HEK293 (cell line): ENCODE measurements at regions not wholly inside any gene's neighbourhood (a gene's known extent, or its start where the extent isn't known, plus 50 kb on each side); places are given as distances from the start of the nearest gene placed in this dataset.

ENCODE experiments used
- CTCF ChIA-PET: fragments of 350-600 bp; formaldehyde crosslinking; extraction: SDS; loops from one replicate; lab custom pipeline; 2021; ENCODE audit warnings: antibody characterized with exemption; lab: Yijun Ruan, JAX
- POLR2A ChIA-PET: fragments of 300-600 bp; formaldehyde crosslinking; extraction: SDS; loops from one replicate; lab custom pipeline; 2020; ENCODE audit warnings: antibody characterized with exemption, inconsistent platforms; lab: Yijun Ruan, JAX
- H3K27ac ChIP-seq: fragments of 200-500 bp; sonication (Bioruptor generic); 2 replicates; pipeline ENCODE4 v1.5.1; 2014; ENCODE audit warnings: low read depth, low read length, control low read depth, inconsistent platforms; ENCODE audit errors: extremely low read depth
- H3K36me3 ChIP-seq, 2 experiments: fragments of 200-500 bp in 1 of 2; sonication (Bioruptor generic) in 1 of 2; 1 replicate in 1 of 2; 2 replicates in 1 of 2; pipeline ENCODE4 v1.5.1; 2014 to 2017; ENCODE audit warnings: inconsistent platforms in 2 of 2, low read length in 2 of 2; ENCODE audit not compliant: control insufficient read depth in 2 of 2, insufficient read depth in 1 of 2
- H3K4me1 ChIP-seq: fragments of 200-500 bp; sonication (Bioruptor generic); 2 replicates; pipeline ENCODE4 v1.5.1; 2014; ENCODE audit warnings: mild to moderate bottlenecking, low read length, inconsistent platforms; ENCODE audit not compliant: control insufficient read depth, insufficient read depth
- H3K4me3 ChIP-seq: 2 replicates; pipeline ENCODE4 v1.5.1; 2011; ENCODE audit warnings: low read depth, mild to moderate bottlenecking, control low read depth, low read length, moderate library complexity
- H3K9me3 ChIP-seq: fragments of 200-500 bp; sonication (Bioruptor generic); 2 replicates; pipeline ENCODE4 v1.5.1; 2014; ENCODE audit warnings: low read depth, low read length, inconsistent platforms; ENCODE audit not compliant: control insufficient read depth, insufficient read depth
- HOXA7 ChIP-seq: sonication (generic); formaldehyde crosslinking; IDR thresholded peaks from 2 replicates; pipeline ENCODE4 v1.8.1; 2022; ENCODE audit warnings: missing genetic modification reagents, borderline replicate concordance
- PRDM10 ChIP-seq: fragments of 450-650 bp; formaldehyde crosslinking; IDR thresholded peaks from 2 replicates; pipeline ENCODE4 v1.5.1; 2016; ENCODE audit warnings: missing biosample characterization, missing genetic modification characterization
- PRDM4 ChIP-seq: fragments of 450-650 bp; formaldehyde crosslinking; IDR thresholded peaks from 2 replicates; pipeline ENCODE4 v1.5.1; 2017; ENCODE audit warnings: missing biosample characterization, missing genetic modification characterization
- RBAK ChIP-seq: fragments of 450-650 bp; formaldehyde crosslinking; IDR thresholded peaks from 2 replicates; pipeline ENCODE4 v1.5.1; 2016; ENCODE audit warnings: missing biosample characterization, missing genetic modification characterization
- SETDB1 ChIP-seq: IDR thresholded peaks from one replicate; pipeline ENCODE4 v1.6.1; 2017; ENCODE audit warnings: mild to moderate bottlenecking, low read length, moderate library complexity, mixed read lengths; ENCODE audit not compliant: insufficient read length
- YY2 ChIP-seq: fragments of 450-650 bp; formaldehyde crosslinking; IDR thresholded peaks from 2 replicates; pipeline ENCODE4 v1.5.1; 2016; ENCODE audit warnings: missing biosample characterization, missing genetic modification characterization
- ZBTB20 ChIP-seq: fragments of 450-650 bp; formaldehyde crosslinking; IDR thresholded peaks from 2 replicates; pipeline ENCODE4 v1.5.1; 2016; ENCODE audit warnings: missing biosample characterization, missing genetic modification characterization
- ZBTB48 ChIP-seq: fragments of 450-650 bp; formaldehyde crosslinking; IDR thresholded peaks from 2 replicates; pipeline ENCODE4 v1.5.1; 2016; ENCODE audit warnings: missing biosample characterization, missing genetic modification characterization
- ZBTB7A ChIP-seq: fragments of 450-650 bp; formaldehyde crosslinking; IDR thresholded peaks from 2 replicates; pipeline ENCODE4 v1.5.1; 2016; ENCODE audit warnings: low read depth, missing biosample characterization, missing genetic modification characterization
- ZFP41 ChIP-seq: fragments of 450-650 bp; formaldehyde crosslinking; IDR thresholded peaks from 2 replicates; pipeline ENCODE4 v1.5.1; 2016; ENCODE audit warnings: missing biosample characterization, missing genetic modification characterization, borderline replicate concordance
- ZNF202 ChIP-seq: fragments of 450-650 bp; formaldehyde crosslinking; IDR thresholded peaks from 2 replicates; pipeline ENCODE4 v1.5.1; 2016; ENCODE audit warnings: missing biosample characterization, missing genetic modification characterization, borderline replicate concordance
- ZNF248 ChIP-seq: fragments of 450-650 bp; formaldehyde crosslinking; IDR thresholded peaks from 2 replicates; pipeline ENCODE4 v1.5.1; 2017; ENCODE audit warnings: missing biosample characterization, missing genetic modification characterization
- ZNF341 ChIP-seq: fragments of 450-650 bp; formaldehyde crosslinking; IDR thresholded peaks from 2 replicates; pipeline ENCODE4; 2016; ENCODE audit warnings: low read depth, missing biosample characterization, missing genetic modification characterization
- ZNF416 ChIP-seq: fragments of 450-650 bp; formaldehyde crosslinking; IDR thresholded peaks from 2 replicates; pipeline ENCODE4 v1.5.1; 2016; ENCODE audit warnings: missing biosample characterization, missing genetic modification characterization
- ZNF549 ChIP-seq: fragments of 450-650 bp; IDR thresholded peaks from 2 replicates; pipeline ENCODE4 v1.5.1; 2018; ENCODE audit warnings: missing biosample characterization, missing genetic modification characterization, mild to moderate bottlenecking, inconsistent platforms, moderate library complexity
- ZNF561 ChIP-seq: fragments of 450-650 bp; IDR thresholded peaks from 2 replicates; pipeline ENCODE4 v1.5.1; 2018; ENCODE audit warnings: missing biosample characterization, missing genetic modification characterization, borderline replicate concordance

DNA sequence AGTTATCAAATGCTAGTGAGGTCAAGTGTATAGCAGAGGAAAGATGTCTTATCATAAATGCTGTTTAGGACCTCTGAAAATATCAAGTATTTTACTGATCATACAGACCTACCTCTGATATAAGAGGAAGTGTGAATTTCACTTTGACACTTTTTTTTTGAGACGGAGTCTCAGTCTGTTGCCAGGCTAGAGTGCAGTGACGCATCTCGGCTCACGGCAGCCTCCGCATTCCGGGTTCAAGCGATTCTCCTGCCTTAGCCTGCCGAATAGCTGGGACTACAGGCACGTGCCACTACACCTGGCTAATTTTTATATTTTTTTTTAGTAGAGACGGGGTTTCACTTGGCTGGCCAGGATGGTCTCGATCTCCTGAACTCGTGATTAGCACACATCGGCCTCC lies 55.1 kb upstream of the PIK3C2G start (continued):
- TF ChIP-seq PRDM4 (tag by site-specific recombination) (no peak), ZNF341 (tag by site-specific recombination) (no peak), ZFP41 (tag by site-specific recombination) (no peak), ZBTB48 (no peak), HOXA7 (CRISPR knock-in tag) (no peak), PRDM10 (no peak)

DNA sequence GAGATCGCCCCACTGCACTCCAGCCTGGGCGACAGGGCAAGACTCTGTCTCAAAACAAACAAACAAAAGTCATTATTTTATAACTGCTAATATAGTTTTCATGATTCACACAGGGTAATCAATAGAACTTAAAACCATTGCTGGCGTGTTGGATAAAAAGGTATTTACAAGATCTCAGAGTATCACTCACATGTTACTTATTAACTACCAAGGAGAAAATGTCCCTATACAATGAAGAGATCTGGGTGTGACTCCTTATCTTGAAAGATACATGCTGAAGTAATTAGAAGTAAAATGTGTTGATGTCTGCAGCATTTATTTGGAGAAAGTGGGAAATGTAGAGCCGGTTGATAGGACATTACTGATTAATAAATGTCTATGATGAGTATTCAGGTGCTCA lies 57.3 kb upstream of the PIK3C2G start:
- ChIA-PET POLR2A (no interaction called here), CTCF (no interaction called here)
- H3K36me3 ChIP-seq, result no peaks in the 10 kb centered on the region
- H3K4me3 ChIP-seq, result no peak overlapping the region
- H3K27ac ChIP-seq, result no peak overlapping the region
- no peaks in the 10 kb centered on the region for H3K4me1 ChIP-seq
- no peaks in the 10 kb centered on the region for H3K9me3 ChIP-seq
- TF ChIP-seq RBAK (tag by site-specific recombination) (no peak), ZNF561 (no peak), ZNF248 (tag by site-specific recombination) (no peak), ZNF416 (tag by site-specific recombination) (no peak), ZNF549 (tag by site-specific recombination) (no peak), YY2 (tag by site-specific recombination) (no peak), ZNF202 (no peak), PRDM10 (no peak), ZBTB20 (tag by site-specific recombination) (no peak), SETDB1 (no peak), ZBTB7A (tag by site-specific recombination) (no peak)
